BE2C (cell line): ENCODE measurements at regions not wholly inside any gene's neighbourhood (a gene's known extent, or its start where the extent isn't known, plus 50 kb on each side); places are given as distances from the start of the nearest gene placed in this dataset.

ENCODE experiments used
- DNase-seq: peaks from one replicate; pipeline ENCODE4 v3.0.0-alpha.2; 2020
- H3K27me3 ChIP-seq: fragments of 250-450 bp; sonication (Bioruptor Pico); 2 replicates; pipeline ENCODE4 v1.5.1; 2020; ENCODE audit warnings: mild to moderate bottlenecking
- H3K36me3 ChIP-seq: fragments of 250-450 bp; sonication (Bioruptor Pico); 2 replicates; pipeline ENCODE4 v1.5.1; 2020; ENCODE audit warnings: mild to moderate bottlenecking
- H3K4me1 ChIP-seq: fragments of 250-450 bp; sonication (Bioruptor Pico); 2 replicates; pipeline ENCODE4 v1.5.1; 2020
- H3K4me3 ChIP-seq: 2 replicates; pipeline ENCODE4 v1.5.1; 2011; ENCODE audit warnings: low read depth, low read length
- H3K9me3 ChIP-seq: fragments of 250-450 bp; sonication (Bioruptor Pico); 2 replicates; pipeline ENCODE4 v1.5.1; 2020
- CTCF ChIP-seq: IDR thresholded peaks from 2 replicates; pipeline ENCODE4 v1.5.1; 2012; ENCODE audit warnings: mild to moderate bottlenecking, low read depth, low read length

GRCh38 chr13:108500711-108501110, 128.7 kb upstream of the MYO16 start:
- Histone ChIP-seq H3K4me1 (no peaks in the 10 kb centered on the region), H3K36me3 (no peaks in the 10 kb centered on the region), H3K9me3 (no peaks in the 10 kb centered on the region), H3K27me3 (peaks cover 42% of the 10 kb centered on the region), H3K4me3 (no peak overlapping the region)
- no peak for DNase-seq
- TF ChIP-seq CTCF, result no peak

GRCh38 chr13:108508263-108508662, 121.1 kb upstream of the MYO16 start:
- H3K4me3 ChIP-seq, result no peak overlapping the region
- H3K36me3 ChIP-seq, result no peaks in the 10 kb centered on the region
- no peaks in the 10 kb centered on the region for H3K4me1 ChIP-seq
- no peak for DNase-seq
- TF ChIP-seq CTCF, result peak; percentile 52
- H3K9me3 ChIP-seq, result no peaks in the 10 kb centered on the region
- H3K27me3 ChIP-seq, result no peaks in the 10 kb centered on the region

GRCh38 chr13:108525827-108526226, 103.6 kb upstream of the MYO16 start:
- peaks cover 5% of the 10 kb centered on the region; the same call in 1 of the 2 replicates for H3K27me3 ChIP-seq
- H3K4me3 ChIP-seq, result no peak overlapping the region

GRCh38 chr13:108526286-108526685, 103.1 kb upstream of the MYO16 start:
- TF ChIP-seq CTCF, result no peak

More at GRCh38 chr13:108525827-108526226, 103.6 kb upstream of the MYO16 start:
- no peaks in the 10 kb centered on the region for H3K4me1 ChIP-seq
- H3K36me3 ChIP-seq, result no peaks in the 10 kb centered on the region
- no peak for DNase-seq
- no peaks in the 10 kb centered on the region for H3K9me3 ChIP-seq
- TF ChIP-seq CTCF, result no peak

GRCh38 chr13:108527844-108528243, 101.6 kb upstream of the MYO16 start:
- peaks cover 5% of the 10 kb centered on the region; the same call in 1 of the 2 replicates for H3K27me3 ChIP-seq
- H3K4me1 ChIP-seq, result no peaks in the 10 kb centered on the region
- TF ChIP-seq CTCF, result no peak
- no peaks in the 10 kb centered on the region for H3K36me3 ChIP-seq
- no peaks in the 10 kb centered on the region for H3K9me3 ChIP-seq
- H3K4me3 ChIP-seq, result no peak overlapping the region
- no peak for DNase-seq

More at GRCh38 chr13:108526286-108526685, 103.1 kb upstream of the MYO16 start:
- H3K27me3 ChIP-seq, result peaks cover 5% of the 10 kb centered on the region; the same call in 1 of the 2 replicates
- no peaks in the 10 kb centered on the region for H3K36me3 ChIP-seq
- no peaks in the 10 kb centered on the region for H3K9me3 ChIP-seq
- no peak overlapping the region for H3K4me3 ChIP-seq
- no peaks in the 10 kb centered on the region for H3K4me1 ChIP-seq
- no peak for DNase-seq

GRCh38 chr13:108528303-108528702, 101.1 kb upstream of the MYO16 start:
- TF ChIP-seq CTCF, result no peak
- no peaks in the 10 kb centered on the region for H3K36me3 ChIP-seq
- H3K4me3 ChIP-seq, result no peak overlapping the region
- no peaks in the 10 kb centered on the region for H3K4me1 ChIP-seq
- H3K27me3 ChIP-seq, result peaks cover 5% of the 10 kb centered on the region; the same call in 1 of the 2 replicates
- H3K9me3 ChIP-seq, result no peaks in the 10 kb centered on the region
- no peak for DNase-seq
